ENCODE measurements at regions not wholly inside any gene's neighbourhood (a gene's known extent, or its start where the extent isn't known, plus 50 kb on each side); places are given as distances from the start of the nearest gene placed in this dataset.

DNA sequence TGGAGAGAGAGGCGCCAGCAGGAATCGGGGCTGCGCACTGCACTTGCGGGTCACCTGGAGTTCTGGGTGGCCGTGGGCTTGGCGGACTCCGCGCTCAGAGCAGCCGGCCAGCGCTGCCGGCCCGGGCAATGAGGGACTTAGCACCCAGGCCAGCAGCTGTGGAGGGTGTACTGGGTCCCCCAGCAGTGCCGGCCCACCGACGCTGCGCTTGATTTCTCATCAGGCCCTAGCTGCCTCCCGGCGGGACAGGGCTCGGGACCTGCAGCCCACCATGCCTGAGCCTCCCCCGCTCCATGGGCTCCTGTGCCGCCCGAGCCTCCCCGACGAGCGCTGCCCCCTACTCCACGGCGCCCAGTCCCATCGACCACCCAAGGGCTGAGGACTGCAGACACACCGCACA lies 325.6 kb downstream of the ACTL7B start:
- no peaks in the 10 kb centered on the region for H3K9me2 ChIP-seq (ENCODE audit: low read depth, low read length)

DNA sequence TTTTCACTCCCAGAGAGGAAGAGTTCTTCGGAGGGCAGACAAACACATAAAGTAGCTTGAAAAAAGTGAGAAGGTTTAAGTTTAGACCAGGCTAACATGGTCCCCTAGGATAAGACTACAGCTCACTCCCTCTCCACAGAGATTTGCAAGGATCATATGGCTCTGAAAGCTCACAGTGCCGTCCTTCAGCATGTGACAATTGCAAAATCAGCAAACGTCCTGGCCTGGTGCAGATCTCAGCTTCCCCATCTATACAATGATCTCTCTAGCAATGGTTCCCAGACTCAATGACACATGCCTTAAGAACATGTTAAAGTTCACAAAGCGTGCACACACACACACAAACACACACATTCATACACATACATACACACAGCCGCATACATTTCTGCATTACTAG lies 327.6 kb downstream of the ACTL7B start:
- no peak overlapping the region for H2AFZ ChIP-seq (ENCODE audit: low read length)
- no peaks in the 10 kb centered on the region for H3K4me1 ChIP-seq (ENCODE audit: insufficient read depth, low read length, severe bottlenecking)
- H3K4me2 ChIP-seq (ENCODE audit: low read length): no peak overlapping the region
- H3K4me3 ChIP-seq (ENCODE audit: low read depth, low read length, poor library complexity, severe bottlenecking): no peak overlapping the region
- no peaks in the 10 kb centered on the region for H3K27me3 ChIP-seq (ENCODE audit: insufficient read depth, low read length)
- no peaks in the 10 kb centered on the region for H3K36me3 ChIP-seq (ENCODE audit: insufficient read depth, low read length)
- H4K20me1 ChIP-seq (ENCODE audit: insufficient read depth, low read length): no peaks in the 10 kb centered on the region
- H3K9me3 ChIP-seq (ENCODE audit: low read length): no peaks in the 10 kb centered on the region
- H3K27ac ChIP-seq (ENCODE audit: low read depth, low read length, poor library complexity, severe bottlenecking): no peak overlapping the region
- TF ChIP-seq, protein P1, sequence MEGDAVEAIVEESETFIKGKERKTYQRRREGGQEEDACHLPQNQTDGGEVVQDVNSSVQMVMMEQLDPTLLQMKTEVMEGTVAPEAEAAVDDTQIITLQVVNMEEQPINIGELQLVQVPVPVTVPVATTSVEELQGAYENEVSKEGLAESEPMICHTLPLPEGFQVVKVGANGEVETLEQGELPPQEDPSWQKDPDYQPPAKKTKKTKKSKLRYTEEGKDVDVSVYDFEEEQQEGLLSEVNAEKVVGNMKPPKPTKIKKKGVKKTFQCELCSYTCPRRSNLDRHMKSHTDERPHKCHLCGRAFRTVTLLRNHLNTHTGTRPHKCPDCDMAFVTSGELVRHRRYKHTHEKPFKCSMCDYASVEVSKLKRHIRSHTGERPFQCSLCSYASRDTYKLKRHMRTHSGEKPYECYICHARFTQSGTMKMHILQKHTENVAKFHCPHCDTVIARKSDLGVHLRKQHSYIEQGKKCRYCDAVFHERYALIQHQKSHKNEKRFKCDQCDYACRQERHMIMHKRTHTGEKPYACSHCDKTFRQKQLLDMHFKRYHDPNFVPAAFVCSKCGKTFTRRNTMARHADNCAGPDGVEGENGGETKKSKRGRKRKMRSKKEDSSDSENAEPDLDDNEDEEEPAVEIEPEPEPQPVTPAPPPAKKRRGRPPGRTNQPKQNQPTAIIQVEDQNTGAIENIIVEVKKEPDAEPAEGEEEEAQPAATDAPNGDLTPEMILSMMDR (IDR thresholded peaks at IDR 0.05; ENCODE audit: low read length): no peak
- TF ChIP-seq EZH2 (IDR thresholded peaks at IDR 0.05; ENCODE audit: borderline replicate concordance, low read length): no peak
- no peaks in the 10 kb centered on the region for H3K9me2 ChIP-seq (ENCODE audit: low read depth, low read length)
- H3F3A ChIP-seq (ENCODE audit: insufficient read depth, low read length): no peaks in the 10 kb centered on the region
- H3K9ac ChIP-seq (ENCODE audit: low read length): no peak overlapping the region
- no peaks in the 10 kb centered on the region for H3K79me2 ChIP-seq (ENCODE audit: insufficient read depth, low read length)

More for the DNA sequence above, 325.6 kb downstream of the ACTL7B start:
- no peak overlapping the region for H3K4me2 ChIP-seq (ENCODE audit: low read length)
- no peaks in the 10 kb centered on the region for H3F3A ChIP-seq (ENCODE audit: insufficient read depth, low read length)
- H2AFZ ChIP-seq (ENCODE audit: low read length): no peak overlapping the region
- H3K79me2 ChIP-seq (ENCODE audit: insufficient read depth, low read length): no peaks in the 10 kb centered on the region
- no peaks in the 10 kb centered on the region for H3K9me3 ChIP-seq (ENCODE audit: low read length)
- no peak overlapping the region for H3K27ac ChIP-seq (ENCODE audit: low read depth, low read length, poor library complexity, severe bottlenecking)
- H3K36me3 ChIP-seq (ENCODE audit: insufficient read depth, low read length): no peaks in the 10 kb centered on the region
- H3K4me3 ChIP-seq (ENCODE audit: low read depth, low read length, poor library complexity, severe bottlenecking): no peak overlapping the region
- H3K9ac ChIP-seq (ENCODE audit: low read length): no peak overlapping the region
- TF ChIP-seq EZH2 (IDR thresholded peaks at IDR 0.05; ENCODE audit: borderline replicate concordance, low read length): no peak
- TF ChIP-seq, protein P1 (IDR thresholded peaks at IDR 0.05; ENCODE audit: low read length): no peak
- H3K27me3 ChIP-seq (ENCODE audit: insufficient read depth, low read length): no peaks in the 10 kb centered on the region
- no peaks in the 10 kb centered on the region for H3K4me1 ChIP-seq (ENCODE audit: insufficient read depth, low read length, severe bottlenecking)
- no peaks in the 10 kb centered on the region for H4K20me1 ChIP-seq (ENCODE audit: insufficient read depth, low read length)

DNA sequence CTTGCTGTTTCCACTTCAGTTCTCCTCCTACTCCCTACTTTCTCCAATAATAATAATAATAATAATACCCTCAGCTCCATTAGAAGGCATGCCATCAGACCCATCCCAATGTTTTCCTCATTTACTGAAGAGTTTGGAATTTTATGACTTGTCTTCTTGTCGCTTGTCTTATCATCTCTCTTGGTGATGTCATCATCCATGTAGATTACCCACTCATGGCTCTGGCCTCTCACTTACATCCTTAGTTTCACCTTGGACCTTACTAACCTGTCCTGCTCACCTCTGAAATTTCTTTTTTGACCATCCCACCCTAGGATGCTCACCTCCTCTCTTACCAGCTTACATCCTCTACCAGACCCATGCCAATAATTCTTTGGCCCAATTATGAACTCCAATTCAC lies 329.3 kb downstream of the ACTL7B start:
- no peak overlapping the region for H3K4me3 ChIP-seq (ENCODE audit: low read depth, low read length, poor library complexity, severe bottlenecking)

More for the DNA sequence above, 329.3 kb downstream of the ACTL7B start:
- Histone ChIP-seq H3K36me3 (ENCODE audit: insufficient read depth, low read length) (no peaks in the 10 kb centered on the region), H3K9me3 (ENCODE audit: low read length) (no peaks in the 10 kb centered on the region), H3K4me2 (ENCODE audit: low read length) (no peak overlapping the region), H2AFZ (ENCODE audit: low read length) (no peak overlapping the region), H3K27me3 (ENCODE audit: insufficient read depth, low read length) (no peaks in the 10 kb centered on the region), H3K9ac (ENCODE audit: low read length) (no peak overlapping the region), H3K4me1 (ENCODE audit: insufficient read depth, low read length, severe bottlenecking) (no peaks in the 10 kb centered on the region), H3K9me2 (ENCODE audit: low read depth, low read length) (no peaks in the 10 kb centered on the region), H4K20me1 (ENCODE audit: insufficient read depth, low read length) (no peaks in the 10 kb centered on the region), H3K79me2 (ENCODE audit: insufficient read depth, low read length) (no peaks in the 10 kb centered on the region), H3F3A (ENCODE audit: insufficient read depth, low read length) (no peaks in the 10 kb centered on the region), H3K27ac (ENCODE audit: low read depth, low read length, poor library complexity, severe bottlenecking) (no peak overlapping the region)
- TF ChIP-seq, protein P1 (IDR thresholded peaks at IDR 0.05; ENCODE audit: low read length): no peak
- no peak for TF ChIP-seq EZH2 (IDR thresholded peaks at IDR 0.05; ENCODE audit: borderline replicate concordance, low read length)

All from OCI-LY1 (cell line).